LNCaP clone FGC (cell line): ENCODE measurements at regions not wholly inside any gene's neighbourhood (a gene's known extent, or its start where the extent isn't known, plus 50 kb on each side); places are given as distances from the start of the nearest gene placed in this dataset.

Experiments used
- DNase-seq: peaks from one replicate; pipeline ENCODE4 v3.0.0-alpha.2; 2011; ENCODE audit warnings: low read depth
- H3K4me3 ChIP-seq: 2 replicates; pipeline ENCODE4 v1.5.1; 2011; ENCODE audit warnings: mild to moderate bottlenecking, low read depth, low read length, control low read depth
- CTCF ChIP-seq: IDR thresholded peaks from 2 replicates; pipeline ENCODE4 v1.5.1; 2012; ENCODE audit warnings: mild to moderate bottlenecking; ENCODE audit not compliant: control insufficient read depth, insufficient read depth; ENCODE audit errors: extremely low read depth

GRCh38 chr13:73189776-73190175 lies 131.0 kb downstream of the KLF5 start:
- TF ChIP-seq CTCF: no peak
- no peak for DNase-seq
- H3K4me3 ChIP-seq: no peak overlapping the region

GRCh38 chr13:73189362-73189761 lies 130.6 kb downstream of the KLF5 start:
- H3K4me3 ChIP-seq: no peak overlapping the region
- no peak for DNase-seq
- no peak for TF ChIP-seq CTCF

- DNase-seq: no peak
- H3K4me3 ChIP-seq: no peak overlapping the region
- TF ChIP-seq CTCF: no peak
Observed at GRCh38 chr13:73187106-73187505, 128.3 kb downstream of the KLF5 start.

GRCh38 chr13:73179650-73180274 lies 121.0 kb downstream of the KLF5 start:
- no peak for DNase-seq
- H3K4me3 ChIP-seq: no peak overlapping the region
- no peak for TF ChIP-seq CTCF

GRCh38 chr13:73177916-73178565 lies 119.2 kb downstream of the KLF5 start:
- no peak overlapping the region for H3K4me3 ChIP-seq
- DNase-seq: no peak
- TF ChIP-seq CTCF: no peak

- TF ChIP-seq CTCF: no peak
- no peak for DNase-seq
- H3K4me3 ChIP-seq: no peak overlapping the region
Observed at GRCh38 chr13:73177017-73177416, 118.2 kb downstream of the KLF5 start.
